K562 (cell line): ENCODE measurements at regions not wholly inside any gene's neighbourhood (a gene's known extent, or its start where the extent isn't known, plus 50 kb on each side); places are given as distances from the start of the nearest gene placed in this dataset.

ENCODE experiments used
- ATAC-seq: fragments of 200-7000 bp; cut with Tn5 transposase; 3 replicates; pipeline ENCODE4 v1.9.1; 2020; ENCODE audit warnings: moderate library complexity
- BruUV-seq: library from RNA; stranded (reverse); fragments of 400-500 nt; replicated peaks from 2 replicates; lab custom pipeline; 2021; lab: Mats Ljungman, UMichigan
- CTCF ChIA-PET: fragments of 300-600 bp; formaldehyde crosslinking; extraction: SDS; loops from one replicate; lab custom pipeline; 2021; ENCODE audit warnings: low intra/inter-chr PET ratio; lab: Yijun Ruan, JAX
- POLR2A ChIA-PET: fragments of 300-600, 350-650 bp; sonication (Branson Sonifier 250); formaldehyde crosslinking; extraction: SDS; loops from one replicate; lab custom pipeline; 2021; ENCODE audit warnings: antibody characterized with exemption, inconsistent platforms; lab: Yijun Ruan, JAX
- DNase-seq, 4 experiments: peaks; one replicate each; pipeline versions ENCODE4 v3.0.0 to v3.0.0-alpha.2; 2011 to 2018; ENCODE audit warnings: low spot score in 3 of 4, mixed read lengths in 3 of 4; ENCODE audit errors: extremely low read depth in 1 of 4
- FAIRE-seq: peaks from 2 replicates; lab custom pipeline; 2011; peaks lifted over from hg19 to GRCh38; lab: Jason Lieb, UNC
- H2AFZ ChIP-seq: 2 replicates; pipeline ENCODE4 v1.6.0; 2011; ENCODE audit warnings: low read depth, low read length, control low read depth, inconsistent platforms
- H3K27ac ChIP-seq: fragments of 200-600 bp; 3 replicates; pipeline ENCODE4 v1.8.0; 2011; ENCODE audit warnings: low read depth, mild to moderate bottlenecking, control low read depth, inconsistent platforms, low read length, moderate library complexity, mixed read lengths; ENCODE audit errors: extremely low read depth
- H3K27me3 ChIP-seq, 2 experiments: fragments of 300-600 bp in 1 of 2; 2 replicates in 1 of 2; 3 replicates in 1 of 2; pipeline versions ENCODE4 v1.6.0 to v1.8.0; 2011; ENCODE audit warnings: inconsistent platforms in 2 of 2, low read length in 2 of 2, mild to moderate bottlenecking in 1 of 2, mixed read lengths in 1 of 2, moderate library complexity in 1 of 2; ENCODE audit not compliant: control insufficient read depth in 2 of 2, insufficient read depth in 2 of 2
- H3K36me3 ChIP-seq: fragments of 300-600 bp; 3 replicates; pipeline ENCODE4 v1.8.0; 2011; ENCODE audit warnings: mild to moderate bottlenecking, low read length, inconsistent platforms; ENCODE audit not compliant: control insufficient read depth, insufficient read depth
- H3K4me1 ChIP-seq, 2 experiments: fragments of 200-600 bp in 1 of 2; replicated peaks in 1 of 2; 2 replicates in 1 of 2; 3 replicates in 1 of 2; pipeline versions ENCODE4 v1.5.1 to v1.8.0; 2011; ENCODE audit warnings: inconsistent platforms in 2 of 2, low read length in 2 of 2, mild to moderate bottlenecking in 1 of 2, mixed read lengths in 1 of 2, moderate library complexity in 1 of 2; ENCODE audit not compliant: control insufficient read depth in 2 of 2, insufficient read depth in 2 of 2
- H3K4me2 ChIP-seq: 2 replicates; pipeline ENCODE4 v1.6.1; 2011; ENCODE audit warnings: low read length, control low read depth, inconsistent platforms, mixed read lengths; ENCODE audit not compliant: insufficient read depth
- H3K4me3 ChIP-seq: fragments of 200-600 bp; sonication (generic), shearing (Covaris generic); 2 replicates; pipeline ENCODE4 v1.5.1; 2016; ENCODE audit warnings: control low read depth, inconsistent platforms
- H3K79me2 ChIP-seq: fragments of 200-600 bp; 3 replicates; pipeline ENCODE4 v1.8.0; 2011; ENCODE audit warnings: low read length, inconsistent platforms; ENCODE audit not compliant: control insufficient read depth, insufficient read depth
- H3K9ac ChIP-seq, 2 experiments: 2 replicates each; pipeline versions ENCODE4 v1.6.0 to v1.6.1; 2011; ENCODE audit warnings: low read depth in 2 of 2, low read length in 2 of 2, control low read depth in 1 of 2, inconsistent platforms in 1 of 2, mild to moderate bottlenecking in 1 of 2, mixed read lengths in 1 of 2; ENCODE audit not compliant: insufficient read depth in 1 of 2
- H3K9me1 ChIP-seq: one replicate; pipeline ENCODE4 v1.6.0; 2011; ENCODE audit warnings: inconsistent platforms, mild to moderate bottlenecking, low read length, moderate library complexity; ENCODE audit not compliant: control insufficient read depth, insufficient read depth
- H3K9me3 ChIP-seq: replicated peaks from 2 replicates; pipeline ENCODE4 v1.5.1; 2011; ENCODE audit warnings: low read depth, low read length, inconsistent platforms; ENCODE audit not compliant: control insufficient read depth, insufficient read depth
- H4K20me1 ChIP-seq: replicated peaks from 2 replicates; pipeline ENCODE4 v1.6.1; 2011; ENCODE audit warnings: low read length, inconsistent platforms, mixed read lengths; ENCODE audit not compliant: control insufficient read depth, insufficient read depth
- DIDO1 ChIP-seq: fragments of 450-650 bp; IDR thresholded peaks from 2 replicates; pipeline ENCODE4 v1.6.1; 2016; ENCODE audit warnings: low read depth, missing biosample characterization, missing genetic modification characterization
- FOXK2 ChIP-seq, 2 experiments: fragments of 450-650 bp; IDR thresholded peaks in 1 of 2; conservative IDR thresholded peaks in 1 of 2; 2 replicates each; pipeline ENCODE4 v1.6.1; 2016; ENCODE audit warnings: low read depth in 2 of 2, mild to moderate bottlenecking in 1 of 2
- NCOA2 ChIP-seq, 2 experiments: fragments of 450-650 bp; IDR thresholded peaks; 2 replicates each; pipeline ENCODE4 v1.6.1; 2018; ENCODE audit warnings: mild to moderate bottlenecking in 2 of 2, moderate library complexity in 1 of 2; ENCODE audit not compliant: partially characterized antibody in 2 of 2
- NFE2 ChIP-seq: IDR thresholded peaks from 2 replicates; pipeline ENCODE4 v1.6.1; 2014; ENCODE audit warnings: antibody characterized with exemption, low read depth
- POLR3A ChIP-seq: IDR thresholded peaks from 2 replicates; pipeline ENCODE4 v1.6.1; 2011; ENCODE audit warnings: borderline replicate concordance, mild to moderate bottlenecking, moderate library complexity; ENCODE audit not compliant: insufficient read length, insufficient read depth; ENCODE audit errors: extremely low read depth
- RBM17 ChIP-seq: fragments of 200-400 bp; formaldehyde crosslinking; IDR thresholded peaks from 2 replicates; pipeline ENCODE4 v1.6.1; 2017; ENCODE audit warnings: low read depth, mild to moderate bottlenecking, low read length, borderline replicate concordance
- TFAM ChIP-seq: fragments of 250-450 bp; sonication (Bioruptor Pico); conservative IDR thresholded peaks from 2 replicates; pipeline ENCODE4 v1.5.0; 2021; ENCODE audit warnings: mild to moderate bottlenecking, moderate library complexity
- ZNF165 ChIP-seq: fragments of 250-450 bp; sonication (Bioruptor Pico); IDR thresholded peaks from 2 replicates; pipeline ENCODE4 v1.4.0; 2020; ENCODE audit warnings: borderline replicate concordance
- ZNF24 ChIP-seq: fragments of 450-650 bp; IDR thresholded peaks from 2 replicates; pipeline ENCODE4 v1.6.1; 2016
- WGBS: fragments of 100-300 bp; shearing (Covaris generic); methylation state at CpG from one replicate; pipeline ENCODE4 v1.1.6; 2016; ENCODE audit warnings: low coverage, mixed read lengths; ENCODE audit not compliant: insufficient coverage; ENCODE audit errors: missing lambda C conversion rate; 5-methylcytosine and 5-hydroxymethylcytosine counted together
- in situ Hi-C: fragments of 300-500 bp; cut with MboI; formaldehyde crosslinking; loops from 4 replicates; pipeline ENCODE4 v1.15.0; 2018; ENCODE audit warnings: inconsistent platforms, mixed read lengths
- intact Hi-C: fragments of 100-400 bp; cut with micrococcal nuclease; formaldehyde crosslinking; loops from 2 replicates; pipeline ENCODE4 v1.14.2; 2022
- TF ChIP-seq, protein P1 (sequence below): fragments of 200-800 bp; sonication (Bioruptor generic); IDR thresholded peaks from 2 replicates; pipeline ENCODE4 v1.6.1; 2016; ENCODE audit warnings: missing genetic modification characterization, missing compliant biosample characterization

DNA sequence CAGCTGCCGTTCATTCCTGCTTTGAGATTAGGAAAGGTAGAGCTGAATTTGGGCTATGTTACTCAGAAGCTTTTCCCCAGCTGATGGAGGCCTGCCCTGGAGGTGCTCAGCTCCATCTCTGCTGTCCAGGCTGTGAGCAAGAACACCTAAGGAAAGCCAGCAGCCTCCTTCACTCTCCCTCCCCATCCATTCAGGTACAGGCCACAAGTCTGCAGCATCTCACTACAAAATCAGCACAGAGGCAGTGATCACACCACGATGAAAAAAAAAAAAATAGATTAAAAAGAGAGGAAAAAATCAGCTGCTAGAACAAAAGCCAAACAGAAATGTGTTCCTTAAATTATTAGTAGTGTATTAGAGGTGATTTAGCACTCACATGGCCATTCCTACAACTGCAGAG, 515.0 kb downstream of the CDH26 start:
- in situ Hi-C loops (no loop called here), intact Hi-C loops (no loop called here)
- Histone ChIP-seq H3K27ac (no peak overlapping the region), H3K36me3 (no peaks in the 10 kb centered on the region), H3K9me3 (no peaks in the 10 kb centered on the region), H4K20me1 (no peaks in the 10 kb centered on the region), H3K27me3 (no peaks in the 10 kb centered on the region; a peak in 1 of 5 replicates), H3K4me1 (no peaks in the 10 kb centered on the region), H3K9ac (no peak overlapping the region), H3K4me2 (no peak overlapping the region), H3K4me3 (no peak overlapping the region), H2AFZ (no peak overlapping the region), H3K79me2 (no peaks in the 10 kb centered on the region), H3K9me1 (no peaks in the 10 kb centered on the region)
- ChIA-PET POLR2A (interaction anchor here (0.6 kb wide), 1 partner anchor 410 kb away, joined by 3 read pairs; no protein-coding TSS in a partner anchor), CTCF (no interaction called here)
- BruUV-seq, result no TSS peak
- 0% methylated on average over 2 of the region's 2 CpGs for WGBS
- DNase-seq (no peak), ATAC-seq (no peak), FAIRE-seq (no peak)
- TF ChIP-seq RBM17, result no peak
- no peak for TF ChIP-seq ZNF165 (CRISPR knock-in tag)
- TF ChIP-seq FOXK2 (conservative IDR thresholded peaks at IDR 0.05 in 1 of 2, IDR thresholded peaks at IDR 0.05 in 1 of 2; ENCODE audit: low read depth in 2 of 2), result no peak
- no peak for TF ChIP-seq TFAM (CRISPR knock-in tag)
- no peak for TF ChIP-seq NFE2
- TF ChIP-seq, protein P1, sequence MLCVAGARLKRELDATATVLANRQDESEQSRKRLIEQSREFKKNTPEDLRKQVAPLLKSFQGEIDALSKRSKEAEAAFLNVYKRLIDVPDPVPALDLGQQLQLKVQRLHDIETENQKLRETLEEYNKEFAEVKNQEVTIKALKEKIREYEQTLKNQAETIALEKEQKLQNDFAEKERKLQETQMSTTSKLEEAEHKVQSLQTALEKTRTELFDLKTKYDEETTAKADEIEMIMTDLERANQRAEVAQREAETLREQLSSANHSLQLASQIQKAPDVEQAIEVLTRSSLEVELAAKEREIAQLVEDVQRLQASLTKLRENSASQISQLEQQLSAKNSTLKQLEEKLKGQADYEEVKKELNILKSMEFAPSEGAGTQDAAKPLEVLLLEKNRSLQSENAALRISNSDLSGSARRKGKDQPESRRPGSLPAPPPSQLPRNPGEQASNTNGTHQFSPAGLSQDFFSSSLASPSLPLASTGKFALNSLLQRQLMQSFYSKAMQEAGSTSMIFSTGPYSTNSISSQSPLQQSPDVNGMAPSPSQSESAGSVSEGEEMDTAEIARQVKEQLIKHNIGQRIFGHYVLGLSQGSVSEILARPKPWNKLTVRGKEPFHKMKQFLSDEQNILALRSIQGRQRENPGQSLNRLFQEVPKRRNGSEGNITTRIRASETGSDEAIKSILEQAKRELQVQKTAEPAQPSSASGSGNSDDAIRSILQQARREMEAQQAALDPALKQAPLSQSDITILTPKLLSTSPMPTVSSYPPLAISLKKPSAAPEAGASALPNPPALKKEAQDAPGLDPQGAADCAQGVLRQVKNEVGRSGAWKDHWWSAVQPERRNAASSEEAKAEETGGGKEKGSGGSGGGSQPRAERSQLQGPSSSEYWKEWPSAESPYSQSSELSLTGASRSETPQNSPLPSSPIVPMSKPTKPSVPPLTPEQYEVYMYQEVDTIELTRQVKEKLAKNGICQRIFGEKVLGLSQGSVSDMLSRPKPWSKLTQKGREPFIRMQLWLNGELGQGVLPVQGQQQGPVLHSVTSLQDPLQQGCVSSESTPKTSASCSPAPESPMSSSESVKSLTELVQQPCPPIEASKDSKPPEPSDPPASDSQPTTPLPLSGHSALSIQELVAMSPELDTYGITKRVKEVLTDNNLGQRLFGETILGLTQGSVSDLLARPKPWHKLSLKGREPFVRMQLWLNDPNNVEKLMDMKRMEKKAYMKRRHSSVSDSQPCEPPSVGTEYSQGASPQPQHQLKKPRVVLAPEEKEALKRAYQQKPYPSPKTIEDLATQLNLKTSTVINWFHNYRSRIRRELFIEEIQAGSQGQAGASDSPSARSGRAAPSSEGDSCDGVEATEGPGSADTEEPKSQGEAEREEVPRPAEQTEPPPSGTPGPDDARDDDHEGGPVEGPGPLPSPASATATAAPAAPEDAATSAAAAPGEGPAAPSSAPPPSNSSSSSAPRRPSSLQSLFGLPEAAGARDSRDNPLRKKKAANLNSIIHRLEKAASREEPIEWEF (CRISPR knock-in tag), result no peak
- TF ChIP-seq DIDO1, result no peak
- no peak for TF ChIP-seq NCOA2 (IDR thresholded peaks at IDR 0.05; ENCODE audit: partially characterized antibody in 2 of 2)
- no peak for TF ChIP-seq POLR3A
- TF ChIP-seq ZNF24, result no peak
